GM18505 (cell line): ENCODE measurements at regions not wholly inside any gene's neighbourhood (a gene's known extent, or its start where the extent isn't known, plus 50 kb on each side); places are given as distances from the start of the nearest gene placed in this dataset.
"Not testable (repeated sequence)": the region's sequence is repeated elsewhere in the genome, so short reads cannot be mapped to it uniquely, and the experiment has no call there.

Source experiments
- ATAC-seq: cut with Tn5 transposase; IDR thresholded peaks from one replicate; pipeline ENCODE4 v1.9.1; 2021; ENCODE audit not compliant: unreplicated experiment
- POLR2A ChIP-seq: IDR thresholded peaks from 4 replicates; pipeline ENCODE4 v1.6.1; 2011; ENCODE audit warnings: borderline replicate concordance; ENCODE audit not compliant: insufficient read depth, insufficient read length; ENCODE audit errors: extremely low read depth

GRCh38 chr3:35413483-35413882 lies 225.8 kb upstream of the ARPP21 start:
- no peak for ATAC-seq
- TF ChIP-seq POLR2A = no peak

GRCh38 chr3:35417080-35417479 lies 222.2 kb upstream of the ARPP21 start:
- no peak for TF ChIP-seq POLR2A
- ATAC-seq = no peak

GRCh38 chr3:35422101-35422500 lies 217.2 kb upstream of the ARPP21 start:
- no peak for TF ChIP-seq POLR2A
- ATAC-seq = no peak

GRCh38 chr3:35422836-35423601 lies 216.3 kb upstream of the ARPP21 start:
- no peak for TF ChIP-seq POLR2A
- ATAC-seq = no peak

GRCh38 chr3:35426366-35426958 lies 212.9 kb upstream of the ARPP21 start:
- no peak for ATAC-seq
- TF ChIP-seq POLR2A = no peak

- ATAC-seq = no peak
- TF ChIP-seq POLR2A = no peak
Observed at GRCh38 chr3:35437381-35437780, 201.9 kb upstream of the ARPP21 start.

- TF ChIP-seq POLR2A = no peak
- ATAC-seq = no peak
Observed at GRCh38 chr3:35438101-35438500, 201.2 kb upstream of the ARPP21 start.

- ATAC-seq = no peak
- TF ChIP-seq POLR2A = no peak
Observed at GRCh38 chr3:35439663-35440062, 199.7 kb upstream of the ARPP21 start.

- TF ChIP-seq POLR2A = no peak
- ATAC-seq = no peak
Observed at GRCh38 chr3:35440826-35441225, 198.5 kb upstream of the ARPP21 start.

- no peak for TF ChIP-seq POLR2A
- no peak for ATAC-seq
Observed at GRCh38 chr3:35446896-35447295, 192.4 kb upstream of the ARPP21 start.

- TF ChIP-seq POLR2A = no peak
- ATAC-seq = no peak
Observed at GRCh38 chr3:35448121-35448520, 191.2 kb upstream of the ARPP21 start.

GRCh38 chr3:35448681-35449080 lies 190.6 kb upstream of the ARPP21 start:
- ATAC-seq = no peak
- no peak for TF ChIP-seq POLR2A

GRCh38 chr3:35454819-35455218 lies 184.5 kb upstream of the ARPP21 start:
- ATAC-seq = not testable (repeated sequence)

- ATAC-seq = no peak
- TF ChIP-seq POLR2A = no peak
Observed at GRCh38 chr3:35473956-35474355, 165.4 kb upstream of the ARPP21 start.

- ATAC-seq = not testable (repeated sequence)
Observed at GRCh38 chr3:35482566-35482965, 156.8 kb upstream of the ARPP21 start.
